Heart right ventricle (tissue), 16 donors: ENCODE measurements at regions not wholly inside any gene's neighbourhood (a gene's known extent, or its start where the extent isn't known, plus 50 kb on each side); places are given as distances from the start of the nearest gene placed in this dataset.

Experiments
- ATAC-seq, 8 donors: fragments of 200-7000 bp; cut with Tn5 transposase; one replicate each; pipeline ENCODE4 v1.9.1; 2020; ENCODE audit warnings: mild to moderate bottlenecking in 8 of 8, moderate library complexity in 8 of 8, moderate number of reproducible peaks in 1 of 8
- DNase-seq, 2 donors: peaks; one replicate each; pipeline ENCODE4 v3.0.0-alpha.2; 2020
- H3K27ac ChIP-seq, 10 donors: fragments of 200-600 bp; sonication (generic) in 2 of 10; one replicate each; pipeline versions ENCODE4 v1.5.0 to v1.8.0; 2020 to 2022; ENCODE audit warnings: mild to moderate bottlenecking in 3 of 10
- H3K27me3 ChIP-seq, 7 donors: fragments of 200-600 bp; one replicate each; pipeline ENCODE4 v1.8.0; 2021 to 2022; ENCODE audit warnings: mild to moderate bottlenecking in 2 of 7
- H3K36me3 ChIP-seq, 9 donors: fragments of 200-600 bp; sonication (generic) in 1 of 9; one replicate each; pipeline versions ENCODE4 v1.5.0 to v1.8.0; 2020 to 2022; ENCODE audit warnings: mild to moderate bottlenecking in 2 of 9
- H3K4me1 ChIP-seq, 9 donors: fragments of 200-600 bp; sonication (generic) in 1 of 9; one replicate each; pipeline versions ENCODE4 v1.5.0 to v1.8.0; 2020 to 2022; ENCODE audit warnings: mild to moderate bottlenecking in 4 of 9
- H3K4me3 ChIP-seq, 10 donors: fragments of 200-600 bp; sonication (generic) in 2 of 10; one replicate each; pipeline versions ENCODE4 v1.5.0 to v1.8.0; 2020 to 2022; ENCODE audit warnings: mild to moderate bottlenecking in 7 of 10, moderate library complexity in 2 of 10
- H3K9me3 ChIP-seq, 11 donors: fragments of 200-600 bp in 10 of 11; sonication (generic) in 2 of 11; one replicate each; pipeline versions ENCODE4 v1.5.0 to v1.8.0; 2013 to 2022; ENCODE audit warnings: mild to moderate bottlenecking in 2 of 11, control low read depth in 1 of 11, moderate library complexity in 1 of 11
- CTCF ChIP-seq, 9 donors: fragments of 200-600 bp; sonication (generic) in 2 of 9; IDR thresholded peaks; one replicate each; pipeline versions ENCODE4 v1.5.0 to v1.8.0; 2021 to 2022; ENCODE audit warnings: antibody characterized with exemption in 9 of 9, mild to moderate bottlenecking in 5 of 9, moderate library complexity in 1 of 9
- WGBS, 2 donors: extraction: QIAGEN DNeasy Blood & Tissue Kit; methylation state at CpG; one replicate each; pipeline ENCODE4 v1.1.7; 2013; ENCODE audit warnings: inconsistent platforms in 1 of 2; 5-methylcytosine and 5-hydroxymethylcytosine counted together
- intact Hi-C, 10 donors: fragments of 100-400 bp; cut with DNase I; formaldehyde crosslinking; loops; one replicate each; pipeline versions ENCODE4 v1.11.1 to v1.14.2; 2022
- donor health status: Arrhythmogenic right ventricular cardiomyopathy.
- donor health status: ischemic (EF 13 %, LVEDD 7.1; RV severe dilation, severe dysfunction).
- donor health status: healthy with polysubstance abuse.
- donor health status: DM: no; HTN: yes; CAD: no.
- donor health status: DM: no; HTN: no; CAD: no.
- donor health status: ischemic (EF 25% LVEDD 6.9; RV normal size, moderate dysfunction).
- donor health status: ischemic (EF 25% LVEDD 5.7; RV mildly dilated, moderate dysfunction).
- donor health status: healthy.
- donor health status: DM: yes; HTN: yes; CAD: no.
- donor health status: Ischemic cardiomyopathy.
- donor health status: ischemic (EF 35%, LVEDD 5.7; RV mildly dilated, moderate dysfunction).
- donor health status: nonischemic (EF 11% LVEDD 7.7; RV severe dilation, severe dysfunction).
- donor health status: DM: yes; HTN: yes; CAD: no.
- donor health status: PGD.
- donor health status: ischemic (EF 29% LVEDD 5.4; RV normal size, mild dysfunction).
- donor health status: nonischemic (EF 23%, LVEDD 6.1; RV moderate dilation, normal function).

GRCh38 chr11:127226949-127227348, 226.4 kb upstream of the KIRREL3 start:
- no peak for DNase-seq
- H3K4me1 ChIP-seq = no peaks in the 10 kb centered on the region
- 74 to 81% methylated on average over 2 of the region's 2 CpGs for WGBS, 2 donors
- ATAC-seq = peak in 2 of 8 donors; percentile 29 to 49
- peaks cover 0 to 3% (median 0%) of the 10 kb centered on the region in 7 donors for H3K27me3 ChIP-seq
- no peak overlapping the region for H3K4me3 ChIP-seq
- no peak for TF ChIP-seq CTCF (IDR thresholded peaks at IDR 0.05)
- intact Hi-C loops = no loop called here
- no peaks in the 10 kb centered on the region for H3K9me3 ChIP-seq
- H3K36me3 ChIP-seq = no peaks in the 10 kb centered on the region
- H3K27ac ChIP-seq = no peak overlapping the region

GRCh38 chr11:127226380-127226779, 225.8 kb upstream of the KIRREL3 start:
- no peak for TF ChIP-seq CTCF (IDR thresholded peaks at IDR 0.05)
- no peak overlapping the region for H3K4me3 ChIP-seq
- ATAC-seq = peak in 3 of 8 donors; percentile 42 to 82 (median 48)
- H3K9me3 ChIP-seq = no peaks in the 10 kb centered on the region
- H3K4me1 ChIP-seq = no peaks in the 10 kb centered on the region
- H3K27ac ChIP-seq = peak overlapping the region in 1 of 10 donors; percentile 39
- no peak for DNase-seq
- H3K27me3 ChIP-seq = peaks cover 0 to 3% (median 0%) of the 10 kb centered on the region in 7 donors
- intact Hi-C loops = no loop called here
- no peaks in the 10 kb centered on the region for H3K36me3 ChIP-seq
- WGBS, 2 donors = 74 to 87% methylated on average over 1 of the region's 1 CpG

- H3K27ac ChIP-seq = peak overlapping the region in 1 of 10 donors; percentile 39
- no peaks in the 10 kb centered on the region for H3K9me3 ChIP-seq
- WGBS, 2 donors = 90 to 97% methylated on average over 1 of the region's 1 CpG
- no peaks in the 10 kb centered on the region for H3K36me3 ChIP-seq
- intact Hi-C loops = loop anchor here in 1 of 10 donors (2.0 kb wide), 1 partner anchor 33 kb away; no protein-coding TSS in a partner anchor
- ATAC-seq (no peak), DNase-seq (no peak)
- no peak for TF ChIP-seq CTCF (IDR thresholded peaks at IDR 0.05)
- peaks cover 0 to 8% (median 0%) of the 10 kb centered on the region in 7 donors for H3K27me3 ChIP-seq
- H3K4me3 ChIP-seq = no peak overlapping the region
- H3K4me1 ChIP-seq = no peaks in the 10 kb centered on the region
Observed at GRCh38 chr11:127225619-127226018, 225.0 kb upstream of the KIRREL3 start.

- Histone ChIP-seq H3K27me3 (peaks cover 0 to 10% (median 0%) of the 10 kb centered on the region in 7 donors), H3K4me1 (no peaks in the 10 kb centered on the region), H3K36me3 (no peaks in the 10 kb centered on the region), H3K9me3 (no peaks in the 10 kb centered on the region), H3K4me3 (no peak overlapping the region), H3K27ac (no peak overlapping the region)
- DNase-seq = peak in 1 of 2 donors; percentile 10
- WGBS, 2 donors = 57 to 60% methylated on average over 2 of the region's 2 CpGs
- intact Hi-C loops = loop anchor here in 1 of 10 donors (2.0 kb wide), 1 partner anchor 31 kb away; no protein-coding TSS in a partner anchor
- no peak for ATAC-seq
- TF ChIP-seq CTCF (IDR thresholded peaks at IDR 0.05) = no peak
Observed at GRCh38 chr11:127224276-127224675, 223.7 kb upstream of the KIRREL3 start.
